Karpas-422 (cell line): ENCODE measurements at regions not wholly inside any gene's neighbourhood (a gene's known extent, or its start where the extent isn't known, plus 50 kb on each side); places are given as distances from the start of the nearest gene placed in this dataset.

Experiments
- DNase-seq: peaks from one replicate; pipeline ENCODE4 v3.0.0-alpha.2; 2015
- H2AFZ ChIP-seq: fragments of 200-600 bp; sonication (generic); 2 replicates; pipeline ENCODE4 v1.6.1; 2014; ENCODE audit warnings: antibody characterized with exemption, low read length, mixed read lengths
- H3K27ac ChIP-seq: fragments of 200-600 bp; sonication (generic); 2 replicates; pipeline ENCODE4 v1.5.1; 2014; ENCODE audit warnings: mild to moderate bottlenecking, low read length, moderate library complexity
- H3K27me3 ChIP-seq: fragments of 200-600 bp; sonication (generic); 2 replicates; pipeline ENCODE4 v1.6.1; 2014; ENCODE audit warnings: low read length, mixed read lengths
- H3K36me3 ChIP-seq: fragments of 200-600 bp; sonication (generic); 2 replicates; pipeline ENCODE4 v1.6.1; 2014; ENCODE audit warnings: low read length, mixed read lengths; ENCODE audit not compliant: insufficient read depth
- H3K4me1 ChIP-seq: fragments of 200-600 bp; sonication (generic); 2 replicates; pipeline ENCODE4 v1.6.1; 2014; ENCODE audit warnings: mild to moderate bottlenecking, low read length, mixed read lengths
- H3K4me2 ChIP-seq: fragments of 200-600 bp; sonication (generic); 2 replicates; pipeline ENCODE4 v1.6.1; 2014; ENCODE audit warnings: low read length, low read depth, mild to moderate bottlenecking; ENCODE audit not compliant: poor library complexity, severe bottlenecking
- H3K4me3 ChIP-seq: fragments of 200-600 bp; sonication (generic); 2 replicates; pipeline ENCODE4 v1.5.1; 2014; ENCODE audit warnings: mild to moderate bottlenecking, antibody characterized with exemption, low read length, mixed read lengths
- H3K79me2 ChIP-seq: fragments of 200-600 bp; sonication (generic); 2 replicates; pipeline ENCODE4 v1.6.1; 2014; ENCODE audit warnings: mild to moderate bottlenecking, low read length, mixed read lengths
- H3K9ac ChIP-seq: fragments of 200-600 bp; sonication (generic); 2 replicates; pipeline ENCODE4 v1.6.0; 2014; ENCODE audit warnings: low read length
- H3K9me2 ChIP-seq: fragments of 200-600 bp; sonication (generic), shearing (Covaris generic); replicated peaks from 2 replicates; pipeline ENCODE4 v1.6.0; 2014; ENCODE audit warnings: mild to moderate bottlenecking, low read length, moderate library complexity; ENCODE audit not compliant: insufficient read depth
- H3K9me3 ChIP-seq: fragments of 300-700, 200-600 bp; sonication (generic); 2 replicates; pipeline ENCODE4 v1.6.1; 2014; ENCODE audit warnings: low read length, mixed read lengths
- H4K20me1 ChIP-seq: fragments of 200-600 bp; sonication (generic); 2 replicates; pipeline ENCODE4 v1.6.1; 2014; ENCODE audit warnings: mild to moderate bottlenecking, antibody characterized with exemption, low read length, low read depth; ENCODE audit not compliant: insufficient read depth

DNA sequence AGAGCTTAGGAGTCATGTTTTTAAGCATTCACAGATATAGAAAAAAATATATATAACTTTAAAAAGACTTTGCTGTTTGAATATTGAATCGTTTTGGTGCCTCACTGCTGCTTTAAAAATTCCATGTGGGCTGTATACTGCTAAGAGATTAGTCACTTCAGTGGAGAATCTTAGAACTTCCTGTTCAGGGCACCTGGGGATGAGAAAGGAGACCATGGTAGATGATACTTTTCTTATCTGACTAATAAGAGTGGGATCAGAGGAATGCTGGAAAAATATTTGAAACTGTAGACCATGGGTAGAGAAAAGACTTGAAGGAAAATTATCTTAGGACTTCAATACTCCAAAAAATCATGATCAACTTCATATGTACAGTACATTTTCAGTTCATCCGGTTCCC is 442.2 kb upstream of the SETBP1 start:
- Histone ChIP-seq H3K9ac (no peak overlapping the region), H2AFZ (no peak overlapping the region), H3K9me3 (no peaks in the 10 kb centered on the region; the same call in 1 of the 2 replicates), H3K4me3 (no peak overlapping the region), H3K4me2 (no peak overlapping the region), H4K20me1 (no peaks in the 10 kb centered on the region), H3K27ac (no peak overlapping the region), H3K36me3 (no peaks in the 10 kb centered on the region), H3K27me3 (no peaks in the 10 kb centered on the region), H3K4me1 (no peaks in the 10 kb centered on the region), H3K9me2 (no peaks in the 10 kb centered on the region; the same call in 1 of the 2 replicates), H3K79me2 (no peaks in the 10 kb centered on the region)
- no peak for DNase-seq

DNA sequence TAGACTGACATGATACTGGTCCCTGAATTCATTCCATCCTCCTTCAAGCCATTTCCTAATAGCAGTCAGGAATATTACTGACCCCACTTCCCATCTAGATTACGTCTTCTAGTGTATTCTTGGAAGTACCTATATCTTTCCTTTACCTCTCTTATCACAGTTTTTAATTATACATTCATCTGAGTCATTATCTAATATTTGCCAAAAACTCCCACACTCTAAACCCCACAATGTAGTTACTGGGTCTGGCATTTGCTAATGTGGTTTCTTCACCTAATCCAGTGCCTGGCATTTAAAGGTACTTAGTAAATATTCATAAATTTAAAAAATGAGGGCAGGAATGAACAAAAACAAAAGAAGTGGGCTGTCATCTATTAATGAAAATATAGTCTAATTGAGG is 441.8 kb upstream of the SETBP1 start:
- no peaks in the 10 kb centered on the region; the same call in 1 of the 2 replicates for H3K9me3 ChIP-seq
- no peak overlapping the region for H3K4me2 ChIP-seq
- no peak overlapping the region for H3K9ac ChIP-seq
- no peak overlapping the region for H3K4me3 ChIP-seq
- H3K79me2 ChIP-seq, result no peaks in the 10 kb centered on the region
- no peaks in the 10 kb centered on the region for H3K36me3 ChIP-seq
- H3K9me2 ChIP-seq, result no peaks in the 10 kb centered on the region; the same call in 1 of the 2 replicates
- H4K20me1 ChIP-seq, result no peaks in the 10 kb centered on the region
- H3K27me3 ChIP-seq, result no peaks in the 10 kb centered on the region
- no peak overlapping the region for H3K27ac ChIP-seq
- DNase-seq, result no peak
- no peak overlapping the region for H2AFZ ChIP-seq
- no peaks in the 10 kb centered on the region for H3K4me1 ChIP-seq

DNA sequence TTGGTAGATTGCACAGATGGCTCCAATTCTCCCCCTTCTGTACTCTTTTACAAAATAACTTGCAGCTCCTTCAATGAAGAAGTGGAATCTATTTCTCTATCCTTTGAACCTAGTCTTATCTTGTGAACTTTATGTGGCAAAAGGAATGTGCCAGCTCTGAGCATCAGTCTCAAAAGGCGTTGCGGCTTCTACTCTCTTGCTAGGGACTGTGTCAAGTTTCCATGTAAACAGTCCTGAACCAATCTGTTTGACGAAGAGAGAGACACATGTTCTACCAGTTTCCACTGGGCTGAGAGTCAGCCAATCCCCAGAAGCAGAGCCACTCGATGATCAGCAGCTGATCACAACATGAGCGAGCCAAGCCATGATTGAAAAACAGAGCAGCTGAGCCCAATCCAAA is 439.7 kb upstream of the SETBP1 start:
- Histone ChIP-seq H3K9me3 (no peaks in the 10 kb centered on the region; the same call in 1 of the 2 replicates), H3K79me2 (no peaks in the 10 kb centered on the region), H2AFZ (no peak overlapping the region), H3K36me3 (no peaks in the 10 kb centered on the region), H3K4me2 (no peak overlapping the region), H3K9me2 (no peaks in the 10 kb centered on the region; the same call in 1 of the 2 replicates), H3K9ac (no peak overlapping the region), H3K27me3 (no peaks in the 10 kb centered on the region), H4K20me1 (no peaks in the 10 kb centered on the region), H3K4me1 (no peaks in the 10 kb centered on the region), H3K4me3 (no peak overlapping the region), H3K27ac (no peak overlapping the region)
- DNase-seq, result no peak

DNA sequence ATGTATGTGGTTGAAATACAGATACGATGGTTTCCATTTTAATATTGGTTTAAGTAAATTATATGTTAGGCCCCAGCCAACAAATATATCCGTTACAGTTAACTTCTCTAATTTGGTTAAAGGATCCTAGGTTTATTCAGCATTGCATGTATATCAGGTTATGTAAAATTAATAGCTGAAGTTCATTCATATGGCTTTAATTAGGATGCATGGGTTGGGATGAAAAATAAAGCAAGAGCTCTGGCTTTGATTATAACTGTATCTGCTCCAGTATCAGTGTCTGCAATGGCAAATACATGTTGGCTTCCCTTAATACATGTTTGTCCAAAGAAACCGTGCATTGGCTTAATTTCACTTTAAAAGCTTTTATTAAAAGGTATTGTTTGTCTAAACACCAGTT is 435.7 kb upstream of the SETBP1 start:
- no peak for DNase-seq
- H3K4me3 ChIP-seq, result no peak overlapping the region
- peaks cover 5% of the 10 kb centered on the region; the same call in 1 of the 2 replicates for H3K4me1 ChIP-seq
- H3K27ac ChIP-seq, result no peak overlapping the region
- H3K27me3 ChIP-seq, result no peaks in the 10 kb centered on the region
- H3K9me2 ChIP-seq, result no peaks in the 10 kb centered on the region
- no peak overlapping the region for H3K9ac ChIP-seq
- no peaks in the 10 kb centered on the region; the same call in 1 of the 2 replicates for H3K9me3 ChIP-seq
- no peak overlapping the region for H3K4me2 ChIP-seq
- H4K20me1 ChIP-seq, result no peaks in the 10 kb centered on the region
- H3K36me3 ChIP-seq, result no peaks in the 10 kb centered on the region
- no peaks in the 10 kb centered on the region for H3K79me2 ChIP-seq
- H2AFZ ChIP-seq, result no peak overlapping the region

DNA sequence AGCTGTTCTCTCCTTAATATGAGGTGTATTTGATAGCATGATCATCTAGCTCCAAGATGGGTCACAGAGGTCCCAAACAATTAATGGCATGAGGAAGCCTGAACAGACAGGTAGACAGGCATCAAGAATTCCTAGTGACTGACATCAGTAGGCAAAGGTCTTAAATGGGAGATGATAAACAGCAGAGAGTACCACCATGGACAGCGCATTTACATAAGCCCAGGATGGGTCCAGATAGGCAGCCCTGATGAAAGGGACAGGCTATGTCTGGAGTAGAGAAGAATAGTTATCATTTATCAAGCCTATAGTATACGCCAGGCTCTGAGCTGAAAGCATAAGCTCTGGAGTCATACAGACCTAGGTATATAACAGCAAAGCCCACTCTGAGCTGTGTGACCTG is 434.7 kb upstream of the SETBP1 start:
- no peaks in the 10 kb centered on the region for H4K20me1 ChIP-seq
- H3K4me1 ChIP-seq, result peaks cover 5% of the 10 kb centered on the region; the same call in 1 of the 2 replicates

DNA sequence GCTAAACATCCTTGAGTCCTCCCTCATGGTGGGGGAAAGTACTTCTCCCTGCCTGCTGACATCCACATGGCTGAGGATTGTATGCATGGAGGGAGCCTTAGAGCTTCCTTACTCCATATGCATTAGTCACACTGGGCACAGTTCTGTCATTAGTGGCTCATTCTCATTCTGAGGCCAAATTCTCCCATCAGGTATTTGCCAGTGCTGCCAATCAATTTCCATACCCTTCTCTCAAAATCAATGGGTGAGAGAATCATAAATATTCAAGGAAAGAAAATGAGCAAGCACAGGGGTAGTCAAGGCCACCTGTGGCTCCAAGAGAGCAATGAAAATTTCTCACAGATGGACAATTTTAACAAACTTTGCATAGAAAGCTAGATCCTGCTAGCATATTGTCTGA is 422.6 kb upstream of the SETBP1 start:
- H3K27ac ChIP-seq, result no peak overlapping the region
- DNase-seq, result no peak
- no peak overlapping the region for H3K9ac ChIP-seq
- no peaks in the 10 kb centered on the region for H3K27me3 ChIP-seq
- no peak overlapping the region for H2AFZ ChIP-seq
- H3K9me3 ChIP-seq, result 0 out of 2 replicates have a peak, but pooled peaks cover 4% of the 10 kb centered on the region
- H3K79me2 ChIP-seq, result no peaks in the 10 kb centered on the region
- H3K36me3 ChIP-seq, result no peaks in the 10 kb centered on the region
- no peaks in the 10 kb centered on the region; the same call in 1 of the 2 replicates for H3K9me2 ChIP-seq
- H3K4me1 ChIP-seq, result no peaks in the 10 kb centered on the region
- H3K4me3 ChIP-seq, result no peak overlapping the region
- H4K20me1 ChIP-seq, result no peaks in the 10 kb centered on the region
- H3K4me2 ChIP-seq, result no peak overlapping the region

More for the DNA sequence above, 434.7 kb upstream of the SETBP1 start:
- H3K4me3 ChIP-seq, result no peak overlapping the region
- H3K27ac ChIP-seq, result no peak overlapping the region
- H3K9ac ChIP-seq, result no peak overlapping the region
- no peaks in the 10 kb centered on the region for H3K36me3 ChIP-seq
- H2AFZ ChIP-seq, result no peak overlapping the region
- no peak for DNase-seq
- H3K79me2 ChIP-seq, result no peaks in the 10 kb centered on the region
- no peaks in the 10 kb centered on the region for H3K9me2 ChIP-seq
- H3K4me2 ChIP-seq, result no peak overlapping the region
- no peaks in the 10 kb centered on the region for H3K27me3 ChIP-seq
- H3K9me3 ChIP-seq, result no peaks in the 10 kb centered on the region; the same call in 1 of the 2 replicates

DNA sequence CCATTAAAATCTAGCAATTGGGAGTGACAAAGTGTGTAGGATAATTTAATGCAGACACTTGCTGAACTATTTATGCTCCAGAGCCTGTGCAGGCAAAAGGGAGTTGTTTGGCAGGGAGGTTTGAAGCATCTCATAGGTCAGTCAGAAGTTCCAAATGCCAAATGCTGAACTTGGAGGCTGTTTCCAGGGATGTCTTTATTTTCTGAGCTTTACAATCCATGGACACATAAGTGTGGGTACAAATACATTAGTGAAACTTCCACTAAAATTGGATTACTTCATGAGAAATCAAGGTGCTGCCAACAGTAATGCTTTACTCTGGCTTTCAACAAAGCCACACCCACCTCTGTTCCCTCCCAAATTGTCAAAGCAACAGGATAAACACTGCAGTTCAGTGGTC is 422.1 kb upstream of the SETBP1 start:
- no peak overlapping the region for H3K27ac ChIP-seq
- no peak overlapping the region for H3K4me3 ChIP-seq
- 0 out of 2 replicates have a peak, but pooled peaks cover 4% of the 10 kb centered on the region for H3K9me3 ChIP-seq
- H3K9me2 ChIP-seq, result no peaks in the 10 kb centered on the region; the same call in 1 of the 2 replicates
- H2AFZ ChIP-seq, result no peak overlapping the region
- H3K4me1 ChIP-seq, result no peaks in the 10 kb centered on the region
- no peak for DNase-seq
- H3K4me2 ChIP-seq, result no peak overlapping the region
- no peak overlapping the region for H3K9ac ChIP-seq
- no peaks in the 10 kb centered on the region for H3K27me3 ChIP-seq
- H3K36me3 ChIP-seq, result no peaks in the 10 kb centered on the region
- no peaks in the 10 kb centered on the region for H3K79me2 ChIP-seq
- no peaks in the 10 kb centered on the region for H4K20me1 ChIP-seq

DNA sequence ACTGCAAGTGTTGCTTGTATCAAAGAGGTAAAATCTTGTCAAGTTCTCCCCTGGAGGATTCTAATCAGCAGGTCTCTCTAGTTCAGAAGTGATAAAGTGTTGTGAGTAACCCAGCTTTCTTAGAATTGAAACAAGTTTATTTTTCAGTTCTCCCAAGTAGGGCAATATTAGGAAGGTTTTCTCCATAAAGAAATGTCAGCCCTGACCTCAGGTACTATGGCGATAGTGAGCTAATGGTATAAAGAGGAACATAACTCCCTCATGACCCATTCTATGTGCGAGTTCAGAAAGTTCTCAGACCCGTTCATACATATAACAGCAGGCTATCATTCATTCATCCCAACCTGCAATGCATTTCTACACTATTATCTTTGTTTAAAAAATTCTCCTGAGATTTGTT is 421.1 kb upstream of the SETBP1 start:
- no peak overlapping the region for H3K9ac ChIP-seq
- no peak for DNase-seq

More for the DNA sequence above, 421.1 kb upstream of the SETBP1 start:
- Histone ChIP-seq H3K27me3 (no peaks in the 10 kb centered on the region), H3K4me1 (no peaks in the 10 kb centered on the region), H3K36me3 (no peaks in the 10 kb centered on the region), H3K9me3 (peaks cover 4% of the 10 kb centered on the region; the same call in 1 of the 2 replicates), H3K79me2 (no peaks in the 10 kb centered on the region), H3K27ac (no peak overlapping the region), H3K4me2 (no peak overlapping the region), H2AFZ (no peak overlapping the region), H3K4me3 (no peak overlapping the region), H4K20me1 (no peaks in the 10 kb centered on the region), H3K9me2 (no peaks in the 10 kb centered on the region; the same call in 1 of the 2 replicates)
